SK-N-MC (cell line): ENCODE measurements at regions not wholly inside any gene's neighbourhood (a gene's known extent, or its start where the extent isn't known, plus 50 kb on each side); places are given as distances from the start of the nearest gene placed in this dataset.

Experiments used
- EZH2 ChIP-seq: fragments of 200-600 bp; sonication (generic); IDR thresholded peaks from one replicate; pipeline ENCODE4 v1.6.1; 2017; ENCODE audit warnings: antibody characterized with exemption
- POLR2AphosphoS5 ChIP-seq: IDR thresholded peaks from 2 replicates; pipeline ENCODE4 v1.6.1; 2012; ENCODE audit warnings: mild to moderate bottlenecking, low read depth, low read length, borderline replicate concordance

- no peak for TF ChIP-seq EZH2
- no peak for TF ChIP-seq POLR2AphosphoS5
Measured at GRCh38 chr1:209113521-209113920, 470.0 kb upstream of the CAMK1G start.
